ENCODE measurements at regions not wholly inside any gene's neighbourhood (a gene's known extent, or its start where the extent isn't known, plus 50 kb on each side); places are given as distances from the start of the nearest gene placed in this dataset.

GRCh38 chr2:100643467-100643866 lies 80.7 kb downstream of the PDCL3 start:
- no peaks in the 10 kb centered on the region for H3K4me1 ChIP-seq
- no peak overlapping the region for H3K4me3 ChIP-seq
- no peak for TF ChIP-seq POLR2A (IDR thresholded peaks at IDR 0.05)
- TF ChIP-seq CTCF (IDR thresholded peaks at IDR 0.05) = no peak
- TF ChIP-seq POLR2AphosphoS5 (IDR thresholded peaks at IDR 0.05) = no peak
- TF ChIP-seq EP300 (IDR thresholded peaks at IDR 0.05) = no peak
- no peaks in the 10 kb centered on the region for H3K9me3 ChIP-seq
- 66% methylated on average over 3 of the region's 3 CpGs for WGBS
- H3K27me3 ChIP-seq = no peaks in the 10 kb centered on the region
- DNase-seq (ENCODE audit: low spot score in 2 of 2) = no peak
- H3K36me3 ChIP-seq = no peaks in the 10 kb centered on the region
- no peak overlapping the region for H3K27ac ChIP-seq

- no peaks in the 10 kb centered on the region for H3K27me3 ChIP-seq
- H3K4me3 ChIP-seq = no peak overlapping the region
- H3K27ac ChIP-seq = no peak overlapping the region
- no peak for DNase-seq (ENCODE audit: low spot score in 2 of 2)
- H3K36me3 ChIP-seq = no peaks in the 10 kb centered on the region
- no peaks in the 10 kb centered on the region for H3K4me1 ChIP-seq
- H3K9me3 ChIP-seq = no peaks in the 10 kb centered on the region
- TF ChIP-seq POLR2AphosphoS5 (IDR thresholded peaks at IDR 0.05) (no peak), EP300 (IDR thresholded peaks at IDR 0.05) (no peak), POLR2A (IDR thresholded peaks at IDR 0.05) (no peak), CTCF (IDR thresholded peaks at IDR 0.05) (no peak)
- 75% methylated on average over 6 of the region's 6 CpGs for WGBS
Observed at GRCh38 chr2:100643906-100644501, 81.2 kb downstream of the PDCL3 start.

GRCh38 chr2:100645695-100646429 lies 83.1 kb downstream of the PDCL3 start:
- Histone ChIP-seq H3K4me1 (no peaks in the 10 kb centered on the region), H3K27me3 (no peaks in the 10 kb centered on the region), H3K36me3 (no peaks in the 10 kb centered on the region), H3K9me3 (no peaks in the 10 kb centered on the region), H3K27ac (no peak overlapping the region), H3K4me3 (no peak overlapping the region)
- TF ChIP-seq CTCF (IDR thresholded peaks at IDR 0.05) = no peak
- no peak for TF ChIP-seq POLR2A (IDR thresholded peaks at IDR 0.05)
- TF ChIP-seq POLR2AphosphoS5 (IDR thresholded peaks at IDR 0.05) = no peak
- TF ChIP-seq EP300 (IDR thresholded peaks at IDR 0.05) = no peak
- 59% methylated on average over 8 of the region's 8 CpGs for WGBS
- DNase-seq (ENCODE audit: low spot score in 2 of 2) = no peak

GRCh38 chr2:100647709-100648108 lies 84.9 kb downstream of the PDCL3 start:
- TF ChIP-seq CTCF (IDR thresholded peaks at IDR 0.05) = no peak
- no peak for TF ChIP-seq POLR2AphosphoS5 (IDR thresholded peaks at IDR 0.05)
- TF ChIP-seq POLR2A (IDR thresholded peaks at IDR 0.05) = no peak
- no peak for TF ChIP-seq EP300 (IDR thresholded peaks at IDR 0.05)
- Histone ChIP-seq H3K9me3 (no peaks in the 10 kb centered on the region), H3K27ac (no peak overlapping the region), H3K4me1 (no peaks in the 10 kb centered on the region), H3K4me3 (no peak overlapping the region), H3K36me3 (no peaks in the 10 kb centered on the region), H3K27me3 (no peaks in the 10 kb centered on the region)
- 83% methylated on average over 1 of the region's 1 CpG for WGBS
- no peak for DNase-seq (ENCODE audit: low spot score in 2 of 2)

- no peaks in the 10 kb centered on the region for H3K9me3 ChIP-seq
- whole genome bisulfite sequencing = 81% methylated on average over 3 of the region's 3 CpGs
- no peaks in the 10 kb centered on the region for H3K36me3 ChIP-seq
- H3K27me3 ChIP-seq = no peaks in the 10 kb centered on the region
- no peak overlapping the region for H3K4me3 ChIP-seq
- no peak overlapping the region for H3K27ac ChIP-seq
- TF ChIP-seq CTCF (IDR thresholded peaks at IDR 0.05) (no peak), POLR2A (IDR thresholded peaks at IDR 0.05) (no peak), POLR2AphosphoS5 (IDR thresholded peaks at IDR 0.05) (no peak), EP300 (IDR thresholded peaks at IDR 0.05) (no peak)
- H3K4me1 ChIP-seq = no peaks in the 10 kb centered on the region
- no peak for DNase-seq (ENCODE audit: low spot score in 2 of 2)
Observed at GRCh38 chr2:100650151-100650550, 87.4 kb downstream of the PDCL3 start.

Data from suprapubic skin (tissue), 4 donors.